Activated CD8-positive, alpha-beta T cell treated with anti-CD3 and anti-CD28 coated beads for 36 hours (primary cell): ENCODE measurements at regions not wholly inside any gene's neighbourhood (a gene's known extent, or its start where the extent isn't known, plus 50 kb on each side); places are given as distances from the start of the nearest gene placed in this dataset.

ENCODE experiments used
- ATAC-seq: fragments of 200-7000 bp; cut with Tn5 transposase; one replicate; pipeline ENCODE4 v1.10.0; 2021; ENCODE audit warnings: mild to moderate bottlenecking, moderate library complexity
- CTCF ChIA-PET: fragments of 350-600 bp; sonication (Branson Sonifier 250); formaldehyde crosslinking; loops from one replicate; lab custom pipeline; 2021; ENCODE audit warnings: antibody characterized with exemption; lab: Charles Lee
- POLR2A ChIA-PET: fragments of 350-600 bp; sonication (Branson Sonifier 250); formaldehyde crosslinking; loops from one replicate; lab custom pipeline; 2021; ENCODE audit warnings: antibody characterized with exemption; lab: Charles Lee
- DNase-seq: peaks from one replicate; pipeline ENCODE4 v3.0.0-alpha.2; 2020
- H3K27ac Mint-ChIP-seq: one replicate; pipeline ENCODE4 v1.8.0; 2021; ENCODE audit warnings: mild to moderate bottlenecking, mixed read lengths
- H3K27me3 Mint-ChIP-seq: one replicate; pipeline ENCODE4 v1.8.0; 2021; ENCODE audit warnings: mixed read lengths
- H3K36me3 Mint-ChIP-seq: one replicate; pipeline ENCODE4 v1.8.0; 2021; ENCODE audit warnings: low read depth, mixed read lengths
- H3K4me1 Mint-ChIP-seq: one replicate; pipeline ENCODE4 v1.8.0; 2021; ENCODE audit warnings: low read depth, mixed read lengths
- H3K4me3 Mint-ChIP-seq: one replicate; pipeline ENCODE4 v1.8.0; 2021; ENCODE audit warnings: mild to moderate bottlenecking, moderate library complexity, mixed read lengths
- H3K9me3 Mint-ChIP-seq: one replicate; pipeline ENCODE4 v1.8.0; 2021; ENCODE audit warnings: mixed read lengths
- intact Hi-C: fragments of 100-400 bp; cut with micrococcal nuclease; formaldehyde crosslinking; loops from one replicate; pipeline ENCODE4 v1.10.0; 2022
- TF ChIP-seq, protein P1 (sequence below): fragments of 200-600 bp; IDR thresholded peaks from one replicate; pipeline ENCODE4 v1.8.0; 2022; ENCODE audit warnings: antibody characterized with exemption, mild to moderate bottlenecking

GRCh38 chr18:57991552-57991951 lies 52.5 kb upstream of the NEDD4L start:
- Mint-ChIP-seq H3K27ac (no peak overlapping the region), H3K4me1 (no peaks in the 10 kb centered on the region), H3K27me3 (peaks cover 18% of the 10 kb centered on the region), H3K36me3 (no peaks in the 10 kb centered on the region), H3K4me3 (no peak overlapping the region), H3K9me3 (no peaks in the 10 kb centered on the region)
- ChIA-PET CTCF (interaction anchor here (1.4 kb wide), 1 partner anchor 130 kb away, joined by 3 read pairs; no protein-coding TSS in a partner anchor), POLR2A (no interaction called here)
- TF ChIP-seq, protein P1, sequence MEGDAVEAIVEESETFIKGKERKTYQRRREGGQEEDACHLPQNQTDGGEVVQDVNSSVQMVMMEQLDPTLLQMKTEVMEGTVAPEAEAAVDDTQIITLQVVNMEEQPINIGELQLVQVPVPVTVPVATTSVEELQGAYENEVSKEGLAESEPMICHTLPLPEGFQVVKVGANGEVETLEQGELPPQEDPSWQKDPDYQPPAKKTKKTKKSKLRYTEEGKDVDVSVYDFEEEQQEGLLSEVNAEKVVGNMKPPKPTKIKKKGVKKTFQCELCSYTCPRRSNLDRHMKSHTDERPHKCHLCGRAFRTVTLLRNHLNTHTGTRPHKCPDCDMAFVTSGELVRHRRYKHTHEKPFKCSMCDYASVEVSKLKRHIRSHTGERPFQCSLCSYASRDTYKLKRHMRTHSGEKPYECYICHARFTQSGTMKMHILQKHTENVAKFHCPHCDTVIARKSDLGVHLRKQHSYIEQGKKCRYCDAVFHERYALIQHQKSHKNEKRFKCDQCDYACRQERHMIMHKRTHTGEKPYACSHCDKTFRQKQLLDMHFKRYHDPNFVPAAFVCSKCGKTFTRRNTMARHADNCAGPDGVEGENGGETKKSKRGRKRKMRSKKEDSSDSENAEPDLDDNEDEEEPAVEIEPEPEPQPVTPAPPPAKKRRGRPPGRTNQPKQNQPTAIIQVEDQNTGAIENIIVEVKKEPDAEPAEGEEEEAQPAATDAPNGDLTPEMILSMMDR, result no peak
- intact Hi-C loops, result no loop called here
- DNase-seq, result no peak
- ATAC-seq, result no peak

DNA sequence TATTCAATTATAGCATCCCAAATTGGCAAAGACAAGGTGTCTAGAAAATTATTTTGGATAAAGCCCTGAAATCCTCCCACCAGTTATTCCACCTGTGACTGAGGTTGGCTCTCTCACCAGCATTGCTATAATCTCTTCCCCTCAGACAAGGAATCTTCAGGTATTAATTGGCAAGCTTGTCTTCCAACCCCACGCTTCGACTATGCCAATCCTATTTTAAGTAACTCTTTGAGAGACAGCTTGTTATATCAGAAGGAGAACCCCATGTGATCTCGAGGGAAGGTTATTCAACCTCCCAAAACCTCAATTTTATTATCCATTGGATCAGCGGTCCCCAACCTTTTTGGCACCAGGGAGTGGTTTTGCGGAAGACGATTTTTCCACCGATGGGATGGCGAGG lies 54.5 kb upstream of the NEDD4L start:
- no peak overlapping the region for H3K27ac Mint-ChIP-seq
- H3K4me1 Mint-ChIP-seq, result no peaks in the 10 kb centered on the region
- intact Hi-C loops, result no loop called here
- DNase-seq (no peak), ATAC-seq (no peak)
- no peaks in the 10 kb centered on the region for H3K36me3 Mint-ChIP-seq
- H3K4me3 Mint-ChIP-seq, result no peak overlapping the region
- ChIA-PET POLR2A (no interaction called here), CTCF (interaction anchor here (1.2 kb wide), 1 partner anchor 107 kb away, joined by 4 read pairs; no protein-coding TSS in a partner anchor)
- H3K27me3 Mint-ChIP-seq, result peaks cover 10% of the 10 kb centered on the region
- TF ChIP-seq, protein P1, result no peak
- no peaks in the 10 kb centered on the region for H3K9me3 Mint-ChIP-seq

GRCh38 chr18:57984490-57985115 lies 59.4 kb upstream of the NEDD4L start:
- H3K27ac Mint-ChIP-seq, result no peak overlapping the region
- TF ChIP-seq, protein P1, result no peak
- ATAC-seq (no peak), DNase-seq (no peak)
- ChIA-PET POLR2A (interaction anchor here (0.6 kb wide), 1 partner anchor 177 kb away, joined by 3 read pairs; no protein-coding TSS in a partner anchor), CTCF (interaction anchor here (0.6 kb wide), 1 partner anchor 321 kb away, joined by 4 read pairs; no protein-coding TSS in a partner anchor)
- no peaks in the 10 kb centered on the region for H3K36me3 Mint-ChIP-seq
- intact Hi-C loops, result no loop called here
- H3K4me1 Mint-ChIP-seq, result no peaks in the 10 kb centered on the region
- no peaks in the 10 kb centered on the region for H3K9me3 Mint-ChIP-seq
- H3K4me3 Mint-ChIP-seq, result no peak overlapping the region
- peaks cover 5% of the 10 kb centered on the region for H3K27me3 Mint-ChIP-seq

GRCh38 chr18:57983965-57984364 lies 60.1 kb upstream of the NEDD4L start:
- Mint-ChIP-seq H3K27me3 (peaks cover 5% of the 10 kb centered on the region), H3K4me3 (no peak overlapping the region), H3K27ac (no peak overlapping the region), H3K36me3 (no peaks in the 10 kb centered on the region), H3K4me1 (no peaks in the 10 kb centered on the region), H3K9me3 (no peaks in the 10 kb centered on the region)
- intact Hi-C loops, result no loop called here
- ChIA-PET CTCF (interaction anchor here (0.6 kb wide), 1 partner anchor 322 kb away, joined by 4 read pairs; no protein-coding TSS in a partner anchor), POLR2A (interaction anchor here (0.6 kb wide), 1 partner anchor 177 kb away, joined by 3 read pairs; no protein-coding TSS in a partner anchor)
- DNase-seq (no peak), ATAC-seq (no peak)
- TF ChIP-seq, protein P1, result no peak

- no peak overlapping the region for H3K27ac Mint-ChIP-seq
- H3K4me3 Mint-ChIP-seq, result no peak overlapping the region
- intact Hi-C loops, result no loop called here
- ChIA-PET CTCF (interaction anchor here (1.0 kb wide), 1 partner anchor 153 kb away, joined by 3 read pairs; no protein-coding TSS in a partner anchor), POLR2A (no interaction called here)
- no peaks in the 10 kb centered on the region for H3K36me3 Mint-ChIP-seq
- TF ChIP-seq, protein P1, result no peak
- H3K27me3 Mint-ChIP-seq, result peaks cover 5% of the 10 kb centered on the region
- no peaks in the 10 kb centered on the region for H3K4me1 Mint-ChIP-seq
- DNase-seq (no peak), ATAC-seq (no peak)
- no peaks in the 10 kb centered on the region for H3K9me3 Mint-ChIP-seq
Measured at GRCh38 chr18:57983472-57983871, 60.6 kb upstream of the NEDD4L start.
